HEK293 (cell line): ENCODE measurements at regions not wholly inside any gene's neighbourhood (a gene's known extent, or its start where the extent isn't known, plus 50 kb on each side); places are given as distances from the start of the nearest gene placed in this dataset.

Experiments used
- CTCF ChIA-PET: fragments of 350-600 bp; formaldehyde crosslinking; extraction: SDS; loops from one replicate; lab custom pipeline; 2021; ENCODE audit warnings: antibody characterized with exemption; lab: Yijun Ruan, JAX
- POLR2A ChIA-PET: fragments of 300-600 bp; formaldehyde crosslinking; extraction: SDS; loops from one replicate; lab custom pipeline; 2020; ENCODE audit warnings: antibody characterized with exemption, inconsistent platforms; lab: Yijun Ruan, JAX
- H3K27ac ChIP-seq: fragments of 200-500 bp; sonication (Bioruptor generic); 2 replicates; pipeline ENCODE4 v1.5.1; 2014; ENCODE audit warnings: low read depth, low read length, control low read depth, inconsistent platforms; ENCODE audit errors: extremely low read depth
- H3K36me3 ChIP-seq, 2 experiments: fragments of 200-500 bp in 1 of 2; sonication (Bioruptor generic) in 1 of 2; 1 replicate in 1 of 2; 2 replicates in 1 of 2; pipeline ENCODE4 v1.5.1; 2014 to 2017; ENCODE audit warnings: inconsistent platforms in 2 of 2, low read length in 2 of 2; ENCODE audit not compliant: control insufficient read depth in 2 of 2, insufficient read depth in 1 of 2
- H3K4me1 ChIP-seq: fragments of 200-500 bp; sonication (Bioruptor generic); 2 replicates; pipeline ENCODE4 v1.5.1; 2014; ENCODE audit warnings: mild to moderate bottlenecking, low read length, inconsistent platforms; ENCODE audit not compliant: control insufficient read depth, insufficient read depth
- H3K4me3 ChIP-seq: 2 replicates; pipeline ENCODE4 v1.5.1; 2011; ENCODE audit warnings: low read depth, mild to moderate bottlenecking, control low read depth, low read length, moderate library complexity
- H3K9me3 ChIP-seq: fragments of 200-500 bp; sonication (Bioruptor generic); 2 replicates; pipeline ENCODE4 v1.5.1; 2014; ENCODE audit warnings: low read depth, low read length, inconsistent platforms; ENCODE audit not compliant: control insufficient read depth, insufficient read depth
- KLF16 ChIP-seq: fragments of 450-650 bp; formaldehyde crosslinking; IDR thresholded peaks from 2 replicates; pipeline ENCODE4 v1.5.1; 2017; ENCODE audit warnings: missing biosample characterization, missing genetic modification characterization
- KLF7 ChIP-seq: fragments of 450-650 bp; formaldehyde crosslinking; IDR thresholded peaks from 2 replicates; pipeline ENCODE4 v1.5.1; 2016; ENCODE audit warnings: missing biosample characterization, missing genetic modification characterization, borderline replicate concordance
- KLF8 ChIP-seq: fragments of 450-650 bp; formaldehyde crosslinking; IDR thresholded peaks from 2 replicates; pipeline ENCODE4 v1.5.1; 2016; ENCODE audit warnings: missing biosample characterization, missing genetic modification characterization
- KLF9 ChIP-seq: fragments of 450-650 bp; formaldehyde crosslinking; IDR thresholded peaks from 2 replicates; pipeline ENCODE4 v1.5.1; 2016; ENCODE audit warnings: missing biosample characterization, missing genetic modification characterization, low read depth
- SETDB1 ChIP-seq: IDR thresholded peaks from one replicate; pipeline ENCODE4 v1.6.1; 2017; ENCODE audit warnings: mild to moderate bottlenecking, low read length, moderate library complexity, mixed read lengths; ENCODE audit not compliant: insufficient read length
- TCF7L2 ChIP-seq: IDR thresholded peaks from 2 replicates; pipeline ENCODE4 v1.6.1; 2011; ENCODE audit warnings: low read depth, mild to moderate bottlenecking, inconsistent platforms, low read length, moderate library complexity, borderline replicate concordance
- ZBTB21 ChIP-seq: fragments of 450-650 bp; formaldehyde crosslinking; IDR thresholded peaks from 2 replicates; pipeline ENCODE4 v1.5.1; 2017; ENCODE audit warnings: missing biosample characterization, missing genetic modification characterization
- ZBTB48 ChIP-seq: fragments of 450-650 bp; formaldehyde crosslinking; IDR thresholded peaks from 2 replicates; pipeline ENCODE4 v1.5.1; 2016; ENCODE audit warnings: missing biosample characterization, missing genetic modification characterization
- ZIC2 ChIP-seq: fragments of 450-650 bp; formaldehyde crosslinking; IDR thresholded peaks from 2 replicates; pipeline ENCODE4 v1.5.1; 2016; ENCODE audit warnings: missing biosample characterization, missing genetic modification characterization
- ZNF10 ChIP-seq: fragments of 450-650 bp; formaldehyde crosslinking; IDR thresholded peaks from 2 replicates; pipeline ENCODE4 v1.5.1; 2017; ENCODE audit warnings: missing biosample characterization, missing genetic modification characterization
- ZNF132 ChIP-seq: fragments of 450-650 bp; formaldehyde crosslinking; IDR thresholded peaks from 2 replicates; pipeline ENCODE4 v1.5.1; 2017; ENCODE audit warnings: missing biosample characterization, missing genetic modification characterization, borderline replicate concordance
- ZNF175 ChIP-seq: fragments of 450-650 bp; formaldehyde crosslinking; IDR thresholded peaks from 2 replicates; pipeline ENCODE4 v1.5.1; 2016; ENCODE audit warnings: missing biosample characterization, missing genetic modification characterization
- ZNF184 ChIP-seq: fragments of 450-650 bp; IDR thresholded peaks from 2 replicates; pipeline ENCODE4 v1.5.1; 2018; ENCODE audit warnings: missing biosample characterization, mild to moderate bottlenecking, missing genetic modification characterization
- ZNF223 ChIP-seq: fragments of 450-650 bp; formaldehyde crosslinking; IDR thresholded peaks from 2 replicates; pipeline ENCODE4 v1.5.1; 2016; ENCODE audit warnings: missing biosample characterization, missing genetic modification characterization
- ZNF266 ChIP-seq: fragments of 450-650 bp; formaldehyde crosslinking; IDR thresholded peaks from 2 replicates; pipeline ENCODE4 v1.5.1; 2016; ENCODE audit warnings: missing biosample characterization, missing genetic modification characterization, low read depth
- ZNF341 ChIP-seq: fragments of 450-650 bp; formaldehyde crosslinking; IDR thresholded peaks from 2 replicates; pipeline ENCODE4; 2016; ENCODE audit warnings: low read depth, missing biosample characterization, missing genetic modification characterization
- ZNF596 ChIP-seq: fragments of 450-650 bp; IDR thresholded peaks from 2 replicates; pipeline ENCODE4 v1.5.0; 2018; ENCODE audit warnings: missing biosample characterization, mild to moderate bottlenecking, missing genetic modification characterization, moderate library complexity
- ZNF623 ChIP-seq: fragments of 450-650 bp; formaldehyde crosslinking; IDR thresholded peaks from 2 replicates; pipeline ENCODE4 v1.5.1; 2016; ENCODE audit warnings: missing biosample characterization, missing genetic modification characterization
- ZNF626 ChIP-seq: fragments of 450-650 bp; sonication (Bioruptor Pico); formaldehyde crosslinking; IDR thresholded peaks from 2 replicates; pipeline ENCODE4 v1.5.1; 2018; ENCODE audit warnings: missing biosample characterization, missing genetic modification characterization, inconsistent platforms
- ZNF670 ChIP-seq: fragments of 450-650 bp; formaldehyde crosslinking; IDR thresholded peaks from 2 replicates; pipeline ENCODE4 v1.5.1; 2016; ENCODE audit warnings: missing biosample characterization, missing genetic modification characterization, low read depth
- ZNF677 ChIP-seq: fragments of 450-650 bp; IDR thresholded peaks from 2 replicates; pipeline ENCODE4 v1.5.0; 2018; ENCODE audit warnings: missing biosample characterization, mild to moderate bottlenecking, missing genetic modification characterization, moderate library complexity
- ZNF768 ChIP-seq: fragments of 450-650 bp; formaldehyde crosslinking; IDR thresholded peaks from 2 replicates; pipeline ENCODE4 v1.5.1; 2018; ENCODE audit warnings: missing biosample characterization, mild to moderate bottlenecking, missing genetic modification characterization
- ZSCAN23 ChIP-seq: fragments of 450-650 bp; formaldehyde crosslinking; IDR thresholded peaks from 2 replicates; pipeline ENCODE4 v1.5.1; 2016; ENCODE audit warnings: missing biosample characterization, missing genetic modification characterization
- TF ChIP-seq, protein P1 (sequence below): fragments of 450-650 bp; formaldehyde crosslinking; IDR thresholded peaks from 2 replicates; pipeline ENCODE4 v1.5.1; 2016; ENCODE audit warnings: missing biosample characterization, missing genetic modification characterization
- TF ChIP-seq, protein P2 (sequence below): fragments of 450-650 bp; formaldehyde crosslinking; IDR thresholded peaks from 2 replicates; pipeline ENCODE4 v1.5.1; 2016; ENCODE audit warnings: missing biosample characterization, missing genetic modification characterization
- TF ChIP-seq, protein P3 (sequence below): fragments of 450-650 bp; formaldehyde crosslinking; IDR thresholded peaks from 2 replicates; pipeline ENCODE4 v1.5.1; 2016; ENCODE audit warnings: missing biosample characterization, missing genetic modification characterization
- TF ChIP-seq, protein P4 (sequence below): fragments of 450-650 bp; formaldehyde crosslinking; IDR thresholded peaks from 2 replicates; pipeline ENCODE4 v1.5.1; 2017; ENCODE audit warnings: missing biosample characterization, missing genetic modification characterization
- TF ChIP-seq, protein P5 (sequence below): IDR thresholded peaks from 2 replicates; pipeline ENCODE4 v1.6.1; 2011; ENCODE audit warnings: mild to moderate bottlenecking, low read depth, low read length, borderline replicate concordance

DNA sequence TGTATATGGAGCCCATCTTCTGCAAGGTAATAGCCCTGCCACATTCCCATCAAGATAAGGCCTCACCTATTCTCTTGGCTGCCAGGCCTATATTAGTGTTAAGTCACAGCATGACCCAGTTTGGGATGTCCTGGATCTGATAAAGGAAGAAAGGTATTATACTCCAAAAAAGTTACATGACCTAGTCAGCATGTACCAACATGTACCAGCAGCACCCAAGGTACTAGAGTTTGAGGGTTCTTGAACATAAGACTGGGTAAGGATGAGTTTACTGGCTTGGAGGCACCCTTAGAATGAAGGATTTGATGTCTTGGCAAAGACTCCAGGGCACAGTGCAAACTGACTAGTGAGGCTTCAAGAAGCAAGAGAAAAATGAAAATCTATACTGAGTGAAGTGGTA, 232.5 kb downstream of the SQOR start (continued):
- TF ChIP-seq ZNF623 (tag by site-specific recombination), result no peak
- TF ChIP-seq, all 188 proteins: peak for 0

DNA sequence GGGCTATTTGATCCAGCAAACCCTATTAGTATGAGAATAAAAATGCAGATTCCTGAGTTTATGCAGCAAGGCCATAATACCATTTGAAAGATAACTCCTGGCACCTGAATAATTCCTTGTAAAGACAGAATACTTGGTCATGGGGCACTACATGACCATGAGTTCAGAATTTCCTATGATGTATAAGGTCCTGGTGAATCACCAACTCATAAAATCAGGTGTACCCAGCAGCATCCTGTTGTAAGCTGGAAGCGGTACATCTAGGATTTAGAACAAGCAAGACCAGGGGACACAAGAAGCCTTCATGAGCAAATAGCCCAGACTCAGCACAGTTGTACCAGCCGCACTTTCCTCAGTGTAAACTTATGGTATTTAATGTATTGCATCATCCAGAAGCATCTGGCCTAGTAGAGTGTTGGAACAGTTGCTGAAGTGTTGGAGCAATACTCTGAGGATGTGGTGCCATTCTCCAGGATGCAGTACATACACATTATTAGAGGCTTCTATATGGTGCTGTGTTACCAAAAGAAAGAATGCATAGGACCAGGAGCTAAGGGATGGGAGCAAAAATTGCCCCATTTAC, 233.4 kb downstream of the SQOR start:
- Histone ChIP-seq H3K36me3 (no peaks in the 10 kb centered on the region), H3K4me1 (no peaks in the 10 kb centered on the region), H3K9me3 (no peaks in the 10 kb centered on the region), H3K27ac (no peak overlapping the region), H3K4me3 (no peak overlapping the region)
- CTCF ChIA-PET, result interaction anchor here (0.6 kb wide), 1 partner anchor 9 kb away, joined by 4 read pairs; no protein-coding TSS in a partner anchor
- TF ChIP-seq ZIC2, result no peak
- no peak for TF ChIP-seq ZSCAN23 (tag by site-specific recombination)
- no peak for TF ChIP-seq ZNF223 (tag by site-specific recombination)
- TF ChIP-seq TCF7L2, result no peak
- TF ChIP-seq, protein P1, sequence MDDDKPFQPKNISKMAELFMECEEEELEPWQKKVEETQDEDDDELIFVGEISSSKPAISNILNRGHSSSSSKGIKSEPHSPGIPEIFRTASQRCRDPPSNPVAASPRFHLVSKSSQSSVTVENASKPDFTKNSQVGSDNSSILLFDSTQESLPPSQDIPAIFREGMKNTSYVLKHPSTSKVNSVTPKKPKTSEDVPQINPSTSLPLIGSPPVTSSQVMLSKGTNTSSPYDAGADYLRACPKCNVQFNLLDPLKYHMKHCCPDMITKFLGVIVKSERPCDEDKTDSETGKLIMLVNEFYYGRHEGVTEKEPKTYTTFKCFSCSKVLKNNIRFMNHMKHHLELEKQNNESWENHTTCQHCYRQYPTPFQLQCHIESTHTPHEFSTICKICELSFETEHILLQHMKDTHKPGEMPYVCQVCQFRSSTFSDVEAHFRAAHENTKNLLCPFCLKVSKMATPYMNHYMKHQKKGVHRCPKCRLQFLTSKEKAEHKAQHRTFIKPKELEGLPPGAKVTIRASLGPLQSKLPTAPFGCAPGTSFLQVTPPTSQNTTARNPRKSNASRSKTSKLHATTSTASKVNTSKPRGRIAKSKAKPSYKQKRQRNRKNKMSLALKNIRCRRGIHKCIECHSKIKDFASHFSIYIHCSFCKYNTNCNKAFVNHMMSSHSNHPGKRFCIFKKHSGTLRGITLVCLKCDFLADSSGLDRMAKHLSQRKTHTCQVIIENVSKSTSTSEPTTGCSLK, result no peak
- no peak for TF ChIP-seq KLF9 (tag by site-specific recombination)
- no peak for TF ChIP-seq ZNF626 (tag by site-specific recombination)
- no peak for TF ChIP-seq ZBTB21
- TF ChIP-seq ZBTB48 (tag by site-specific recombination), result no peak
- no peak for TF ChIP-seq KLF16 (tag by site-specific recombination)
- TF ChIP-seq ZNF10 (tag by site-specific recombination), result no peak
- TF ChIP-seq ZNF266, result no peak
- TF ChIP-seq, protein P2, sequence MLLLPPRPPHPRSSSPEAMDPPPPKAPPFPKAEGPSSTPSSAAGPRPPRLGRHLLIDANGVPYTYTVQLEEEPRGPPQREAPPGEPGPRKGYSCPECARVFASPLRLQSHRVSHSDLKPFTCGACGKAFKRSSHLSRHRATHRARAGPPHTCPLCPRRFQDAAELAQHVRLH (tag by site-specific recombination), result no peak
- POLR2A ChIA-PET, result no interaction called here

DNA sequence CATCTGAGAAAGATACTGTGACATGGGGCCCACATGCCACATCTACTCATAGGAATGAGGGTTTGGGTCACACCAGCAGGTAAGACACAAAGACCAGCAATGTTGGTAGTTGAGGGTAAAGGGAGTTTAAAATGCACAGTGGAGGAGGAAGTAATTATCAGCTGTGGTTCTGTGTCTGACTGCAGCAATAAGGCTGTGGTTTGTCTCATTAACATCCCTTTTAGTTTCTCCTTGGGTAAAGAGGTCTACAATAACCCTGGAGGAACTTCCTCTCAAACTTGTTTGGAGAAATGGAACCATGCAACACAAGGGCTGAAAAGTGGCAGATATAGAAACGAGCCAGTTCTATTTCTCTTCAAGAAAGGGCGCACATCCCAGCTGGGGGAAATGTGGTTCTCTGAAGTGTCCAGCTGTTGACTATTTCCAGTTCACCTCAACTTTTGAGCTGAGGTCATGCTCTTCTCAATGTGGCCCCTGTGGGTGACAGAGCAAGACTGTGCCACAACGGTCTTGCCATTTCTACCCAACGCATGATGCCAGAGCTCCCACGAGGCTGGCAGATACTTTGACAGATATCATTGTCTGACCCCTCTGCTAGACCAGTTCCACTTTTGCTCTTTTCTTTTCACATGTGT, 234.3 kb downstream of the SQOR start:
- no peaks in the 10 kb centered on the region for H3K9me3 ChIP-seq

More for the DNA sequence above, 234.3 kb downstream of the SQOR start:
- no peak overlapping the region for H3K27ac ChIP-seq
- POLR2A ChIA-PET, result interaction anchor here (0.7 kb wide), 1 partner anchor 22 kb away, joined by 3 read pairs; no protein-coding TSS in a partner anchor
- H3K4me3 ChIP-seq, result no peak overlapping the region
- TF ChIP-seq SETDB1 (no peak), ZNF132 (no peak), KLF8 (tag by site-specific recombination) (no peak), ZNF677 (tag by site-specific recombination) (no peak), ZNF184 (tag by site-specific recombination) (no peak), ZNF175 (tag by site-specific recombination) (no peak), ZNF341 (tag by site-specific recombination) (no peak), ZNF768 (tag by site-specific recombination) (no peak), ZNF596 (tag by site-specific recombination) (no peak), ZNF670 (tag by site-specific recombination) (no peak), KLF7 (tag by site-specific recombination) (no peak)
- TF ChIP-seq, protein P3, sequence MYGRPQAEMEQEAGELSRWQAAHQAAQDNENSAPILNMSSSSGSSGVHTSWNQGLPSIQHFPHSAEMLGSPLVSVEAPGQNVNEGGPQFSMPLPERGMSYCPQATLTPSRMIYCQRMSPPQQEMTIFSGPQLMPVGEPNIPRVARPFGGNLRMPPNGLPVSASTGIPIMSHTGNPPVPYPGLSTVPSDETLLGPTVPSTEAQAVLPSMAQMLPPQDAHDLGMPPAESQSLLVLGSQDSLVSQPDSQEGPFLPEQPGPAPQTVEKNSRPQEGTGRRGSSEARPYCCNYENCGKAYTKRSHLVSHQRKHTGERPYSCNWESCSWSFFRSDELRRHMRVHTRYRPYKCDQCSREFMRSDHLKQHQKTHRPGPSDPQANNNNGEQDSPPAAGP (tag by site-specific recombination), result no peak
- TF ChIP-seq, protein P4, sequence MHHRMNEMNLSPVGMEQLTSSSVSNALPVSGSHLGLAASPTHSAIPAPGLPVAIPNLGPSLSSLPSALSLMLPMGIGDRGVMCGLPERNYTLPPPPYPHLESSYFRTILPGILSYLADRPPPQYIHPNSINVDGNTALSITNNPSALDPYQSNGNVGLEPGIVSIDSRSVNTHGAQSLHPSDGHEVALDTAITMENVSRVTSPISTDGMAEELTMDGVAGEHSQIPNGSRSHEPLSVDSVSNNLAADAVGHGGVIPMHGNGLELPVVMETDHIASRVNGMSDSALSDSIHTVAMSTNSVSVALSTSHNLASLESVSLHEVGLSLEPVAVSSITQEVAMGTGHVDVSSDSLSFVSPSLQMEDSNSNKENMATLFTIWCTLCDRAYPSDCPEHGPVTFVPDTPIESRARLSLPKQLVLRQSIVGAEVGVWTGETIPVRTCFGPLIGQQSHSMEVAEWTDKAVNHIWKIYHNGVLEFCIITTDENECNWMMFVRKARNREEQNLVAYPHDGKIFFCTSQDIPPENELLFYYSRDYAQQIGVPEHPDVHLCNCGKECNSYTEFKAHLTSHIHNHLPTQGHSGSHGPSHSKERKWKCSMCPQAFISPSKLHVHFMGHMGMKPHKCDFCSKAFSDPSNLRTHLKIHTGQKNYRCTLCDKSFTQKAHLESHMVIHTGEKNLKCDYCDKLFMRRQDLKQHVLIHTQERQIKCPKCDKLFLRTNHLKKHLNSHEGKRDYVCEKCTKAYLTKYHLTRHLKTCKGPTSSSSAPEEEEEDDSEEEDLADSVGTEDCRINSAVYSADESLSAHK (tag by site-specific recombination), result no peak
- TF ChIP-seq, protein P5, sequence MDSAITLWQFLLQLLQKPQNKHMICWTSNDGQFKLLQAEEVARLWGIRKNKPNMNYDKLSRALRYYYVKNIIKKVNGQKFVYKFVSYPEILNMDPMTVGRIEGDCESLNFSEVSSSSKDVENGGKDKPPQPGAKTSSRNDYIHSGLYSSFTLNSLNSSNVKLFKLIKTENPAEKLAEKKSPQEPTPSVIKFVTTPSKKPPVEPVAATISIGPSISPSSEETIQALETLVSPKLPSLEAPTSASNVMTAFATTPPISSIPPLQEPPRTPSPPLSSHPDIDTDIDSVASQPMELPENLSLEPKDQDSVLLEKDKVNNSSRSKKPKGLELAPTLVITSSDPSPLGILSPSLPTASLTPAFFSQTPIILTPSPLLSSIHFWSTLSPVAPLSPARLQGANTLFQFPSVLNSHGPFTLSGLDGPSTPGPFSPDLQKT, result no peak
- H3K36me3 ChIP-seq, result no peaks in the 10 kb centered on the region
- CTCF ChIA-PET, result no interaction called here
- H3K4me1 ChIP-seq, result no peaks in the 10 kb centered on the region
